K562 (cell line): ENCODE measurements at regions not wholly inside any gene's neighbourhood (a gene's known extent, or its start where the extent isn't known, plus 50 kb on each side); places are given as distances from the start of the nearest gene placed in this dataset.
A peak's percentile ranks its signal among the peaks of the same experiment; 100 is the strongest.

Experiments
- ATAC-seq: fragments of 200-7000 bp; cut with Tn5 transposase; 3 replicates; pipeline ENCODE4 v1.9.1; 2020; ENCODE audit warnings: moderate library complexity
- BruUV-seq: library from RNA; stranded (reverse); fragments of 400-500 nt; replicated peaks from 2 replicates; lab custom pipeline; 2021; lab: Mats Ljungman, UMichigan
- CTCF ChIA-PET: fragments of 300-600 bp; formaldehyde crosslinking; extraction: SDS; loops from one replicate; lab custom pipeline; 2021; ENCODE audit warnings: low intra/inter-chr PET ratio; lab: Yijun Ruan, JAX
- POLR2A ChIA-PET: fragments of 300-600, 350-650 bp; sonication (Branson Sonifier 250); formaldehyde crosslinking; extraction: SDS; loops from one replicate; lab custom pipeline; 2021; ENCODE audit warnings: antibody characterized with exemption, inconsistent platforms; lab: Yijun Ruan, JAX
- DNase-seq, 4 experiments: peaks; one replicate each; pipeline versions ENCODE4 v3.0.0 to v3.0.0-alpha.2; 2011 to 2018; ENCODE audit warnings: low spot score in 3 of 4, mixed read lengths in 3 of 4; ENCODE audit errors: extremely low read depth in 1 of 4
- FAIRE-seq: peaks from 2 replicates; lab custom pipeline; 2011; peaks lifted over from hg19 to GRCh38; lab: Jason Lieb, UNC
- H2AFZ ChIP-seq: 2 replicates; pipeline ENCODE4 v1.6.0; 2011; ENCODE audit warnings: low read depth, low read length, control low read depth, inconsistent platforms
- H3K27ac ChIP-seq: fragments of 200-600 bp; 3 replicates; pipeline ENCODE4 v1.8.0; 2011; ENCODE audit warnings: low read depth, mild to moderate bottlenecking, control low read depth, inconsistent platforms, low read length, moderate library complexity, mixed read lengths; ENCODE audit errors: extremely low read depth
- H3K27me3 ChIP-seq, 2 experiments: fragments of 300-600 bp in 1 of 2; 2 replicates in 1 of 2; 3 replicates in 1 of 2; pipeline versions ENCODE4 v1.6.0 to v1.8.0; 2011; ENCODE audit warnings: inconsistent platforms in 2 of 2, low read length in 2 of 2, mild to moderate bottlenecking in 1 of 2, mixed read lengths in 1 of 2, moderate library complexity in 1 of 2; ENCODE audit not compliant: control insufficient read depth in 2 of 2, insufficient read depth in 2 of 2
- H3K36me3 ChIP-seq: fragments of 300-600 bp; 3 replicates; pipeline ENCODE4 v1.8.0; 2011; ENCODE audit warnings: mild to moderate bottlenecking, low read length, inconsistent platforms; ENCODE audit not compliant: control insufficient read depth, insufficient read depth
- H3K4me1 ChIP-seq, 2 experiments: fragments of 200-600 bp in 1 of 2; replicated peaks in 1 of 2; 2 replicates in 1 of 2; 3 replicates in 1 of 2; pipeline versions ENCODE4 v1.5.1 to v1.8.0; 2011; ENCODE audit warnings: inconsistent platforms in 2 of 2, low read length in 2 of 2, mild to moderate bottlenecking in 1 of 2, mixed read lengths in 1 of 2, moderate library complexity in 1 of 2; ENCODE audit not compliant: control insufficient read depth in 2 of 2, insufficient read depth in 2 of 2
- H3K4me2 ChIP-seq: 2 replicates; pipeline ENCODE4 v1.6.1; 2011; ENCODE audit warnings: low read length, control low read depth, inconsistent platforms, mixed read lengths; ENCODE audit not compliant: insufficient read depth
- H3K4me3 ChIP-seq: fragments of 200-600 bp; sonication (generic), shearing (Covaris generic); 2 replicates; pipeline ENCODE4 v1.5.1; 2016; ENCODE audit warnings: control low read depth, inconsistent platforms
- H3K79me2 ChIP-seq: fragments of 200-600 bp; 3 replicates; pipeline ENCODE4 v1.8.0; 2011; ENCODE audit warnings: low read length, inconsistent platforms; ENCODE audit not compliant: control insufficient read depth, insufficient read depth
- H3K9ac ChIP-seq, 2 experiments: 2 replicates each; pipeline versions ENCODE4 v1.6.0 to v1.6.1; 2011; ENCODE audit warnings: low read depth in 2 of 2, low read length in 2 of 2, control low read depth in 1 of 2, inconsistent platforms in 1 of 2, mild to moderate bottlenecking in 1 of 2, mixed read lengths in 1 of 2; ENCODE audit not compliant: insufficient read depth in 1 of 2
- H3K9me1 ChIP-seq: one replicate; pipeline ENCODE4 v1.6.0; 2011; ENCODE audit warnings: inconsistent platforms, mild to moderate bottlenecking, low read length, moderate library complexity; ENCODE audit not compliant: control insufficient read depth, insufficient read depth
- H3K9me3 ChIP-seq: replicated peaks from 2 replicates; pipeline ENCODE4 v1.5.1; 2011; ENCODE audit warnings: low read depth, low read length, inconsistent platforms; ENCODE audit not compliant: control insufficient read depth, insufficient read depth
- H4K20me1 ChIP-seq: replicated peaks from 2 replicates; pipeline ENCODE4 v1.6.1; 2011; ENCODE audit warnings: low read length, inconsistent platforms, mixed read lengths; ENCODE audit not compliant: control insufficient read depth, insufficient read depth
- CREM ChIP-seq: IDR thresholded peaks from 2 replicates; pipeline ENCODE4 v1.6.1; 2014; ENCODE audit warnings: antibody characterized with exemption, low read depth
- LARP7 ChIP-seq: fragments of 450-650 bp; IDR thresholded peaks from 2 replicates; pipeline ENCODE4 v1.6.1; 2016
- LEF1 ChIP-seq: fragments of 450-650 bp; IDR thresholded peaks from 2 replicates; pipeline ENCODE4 v1.6.1; 2016; ENCODE audit warnings: mild to moderate bottlenecking
- NFIX ChIP-seq: fragments of 250-450 bp; sonication (Bioruptor Pico); IDR thresholded peaks from 2 replicates; pipeline ENCODE4 v1.4.0; 2020; ENCODE audit warnings: low read depth, mild to moderate bottlenecking, moderate library complexity
- PTTG1 ChIP-seq: fragments of 450-650 bp; IDR thresholded peaks from 2 replicates; pipeline ENCODE4 v1.6.1; 2016; ENCODE audit warnings: low read depth, mild to moderate bottlenecking, missing genetic modification characterization, missing compliant biosample characterization
- PURB ChIP-seq: sonication (generic); formaldehyde crosslinking; IDR thresholded peaks from 2 replicates; pipeline ENCODE4 v1.9.0; 2021; ENCODE audit warnings: low read depth, mild to moderate bottlenecking, missing genetic modification reagents
- RFX1 ChIP-seq: fragments of 450-650 bp; IDR thresholded peaks from 2 replicates; pipeline ENCODE4 v1.6.1; 2016; ENCODE audit warnings: mild to moderate bottlenecking, moderate library complexity
- XRCC5 ChIP-seq: fragments of 200-400 bp; formaldehyde crosslinking; IDR thresholded peaks from 2 replicates; pipeline ENCODE4 v1.6.1; 2017; ENCODE audit warnings: low read depth, mild to moderate bottlenecking, low read length
- ZBTB33 ChIP-seq: sonication (generic); formaldehyde crosslinking; IDR thresholded peaks from 2 replicates; pipeline ENCODE4 v1.8.1; 2023; ENCODE audit warnings: mild to moderate bottlenecking, missing genetic modification reagents
- ZNF311 ChIP-seq: fragments of 250-450 bp; sonication (Bioruptor Pico); IDR thresholded peaks from 2 replicates; pipeline ENCODE4 v1.4.0; 2020; ENCODE audit warnings: mild to moderate bottlenecking, moderate library complexity
- ZNF518B ChIP-seq: fragments of 250-450 bp; sonication (Bioruptor Pico); IDR thresholded peaks from 2 replicates; pipeline ENCODE4 v1.5.0; 2021; ENCODE audit warnings: mild to moderate bottlenecking, moderate library complexity
- ZNF740 ChIP-seq, 3 experiments: fragments of 200-800 bp in 1 of 3; sonication (Bioruptor generic) in 1 of 3; sonication (generic) in 1 of 3; formaldehyde crosslinking in 1 of 3; IDR thresholded peaks; 2 replicates each; pipeline versions ENCODE4 v1.6.1 to v1.8.0; 2016 to 2022; ENCODE audit warnings: mild to moderate bottlenecking in 2 of 3, missing compliant biosample characterization in 2 of 3, missing genetic modification characterization in 2 of 3, missing genetic modification reagents in 1 of 3
- WGBS: fragments of 100-300 bp; shearing (Covaris generic); methylation state at CpG from one replicate; pipeline ENCODE4 v1.1.6; 2016; ENCODE audit warnings: low coverage, mixed read lengths; ENCODE audit not compliant: insufficient coverage; ENCODE audit errors: missing lambda C conversion rate; 5-methylcytosine and 5-hydroxymethylcytosine counted together
- in situ Hi-C: fragments of 300-500 bp; cut with MboI; formaldehyde crosslinking; loops from 4 replicates; pipeline ENCODE4 v1.15.0; 2018; ENCODE audit warnings: inconsistent platforms, mixed read lengths
- intact Hi-C: fragments of 100-400 bp; cut with micrococcal nuclease; formaldehyde crosslinking; loops from 2 replicates; pipeline ENCODE4 v1.14.2; 2022

- TF ChIP-seq NFIX (CRISPR knock-in tag): no peak
These were observed 186.1 kb upstream of the SLC38A2 start (continued) for GRCh38 chr12:46558677-46559076.

GRCh38 chr12:46557539-46558373 is 185.2 kb upstream of the SLC38A2 start:
- FAIRE-seq (peak; percentile 70), DNase-seq (peak in 1 of 4 experiments; percentile 42), ATAC-seq (peak; percentile 86)
- peak overlapping the region; percentile 54 for H2AFZ ChIP-seq
- no peaks in the 10 kb centered on the region for H3K36me3 ChIP-seq
- H4K20me1 ChIP-seq: no peaks in the 10 kb centered on the region
- H3K27me3 ChIP-seq: no peaks in the 10 kb centered on the region
- no peak overlapping the region for H3K4me2 ChIP-seq
- H3K79me2 ChIP-seq: no peaks in the 10 kb centered on the region
- peak overlapping the region; percentile 51; the same call in 2 of the 3 replicates for H3K27ac ChIP-seq
- H3K9me1 ChIP-seq: no peaks in the 10 kb centered on the region
- 27% methylated on average over 5 of the region's 5 CpGs for WGBS
- intact Hi-C loops: loop anchor here (5.0 to 10.0 kb wide), 3 partner anchors 125 to 293 kb away; partner anchors contain the start of genes SLC38A1 and SLC38A2
- ChIA-PET CTCF (no interaction called here), POLR2A (no interaction called here)
- no peaks in the 10 kb centered on the region for H3K9me3 ChIP-seq
- in situ Hi-C loops: no loop called here
- H3K4me3 ChIP-seq: no peak overlapping the region
- peaks cover 3 to 37% of the 10 kb centered on the region in 2 experiments; a peak in 4 of 5 replicates for H3K4me1 ChIP-seq
- H3K9ac ChIP-seq: no peak overlapping the region
- no TSS peak for BruUV-seq
- no peak for TF ChIP-seq CREM
- TF ChIP-seq ZNF311: 0 out of 2 replicates have a peak, but pooled peaks have one; percentile 70
- TF ChIP-seq PURB (CRISPR knock-in tag): no peak
- TF ChIP-seq ZNF740 (CRISPR knock-in tag; IDR thresholded peaks at IDR 0.05): no peak
- peak in 1 of 2 experiments; percentile 5; a peak in 1 of 4 replicates for TF ChIP-seq ZNF740 (tag; IDR thresholded peaks at IDR 0.05)
- TF ChIP-seq XRCC5: no peak
- peak; percentile 39; the same call in 1 of the 2 replicates for TF ChIP-seq LEF1
- TF ChIP-seq ZBTB33 (CRISPR knock-in tag): no peak
- TF ChIP-seq RFX1: no peak
- peak; percentile 63; the same call in 1 of the 2 replicates for TF ChIP-seq PTTG1 (tag)
- no peak for TF ChIP-seq LARP7
- TF ChIP-seq ZNF518B: no peak
